ENCODE measurements at regions not wholly inside any gene's neighbourhood (a gene's known extent, or its start where the extent isn't known, plus 50 kb on each side); places are given as distances from the start of the nearest gene placed in this dataset.
A peak's percentile ranks its signal among the peaks of the same experiment; 100 is the strongest.

DNA sequence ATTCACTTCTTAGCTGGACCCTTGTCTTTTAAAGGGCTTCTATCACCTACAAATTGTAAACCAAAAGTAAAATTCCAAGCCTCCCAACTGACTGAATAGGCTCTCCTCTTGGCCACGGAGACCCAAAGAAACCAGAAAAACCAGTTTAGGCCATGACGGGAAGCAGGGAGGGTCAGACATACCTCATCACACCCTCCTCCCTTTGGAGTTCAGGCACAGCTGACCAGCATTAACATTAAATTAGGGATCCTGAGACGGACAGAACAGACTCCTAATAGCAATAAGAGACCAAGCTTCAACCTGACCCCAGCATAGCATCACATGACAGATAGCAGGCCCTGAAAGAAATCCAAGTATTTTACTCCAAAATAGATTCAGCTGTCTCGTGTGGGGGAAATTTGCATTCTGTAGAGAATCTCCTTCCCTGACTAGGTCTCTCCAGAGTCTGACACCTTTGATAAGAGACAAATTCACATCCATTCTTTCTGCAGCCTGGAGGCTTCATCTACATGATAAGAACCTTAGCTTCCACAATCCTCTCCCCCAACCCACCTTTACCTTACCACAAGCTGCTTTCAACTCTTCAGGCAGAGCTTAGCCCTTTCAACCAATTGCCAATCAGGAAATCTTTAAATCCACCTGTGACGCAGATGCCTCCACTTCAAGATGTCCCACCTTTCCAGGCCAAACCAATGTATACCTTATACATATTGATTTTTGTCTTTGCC lies 177.1 kb upstream of the RAB4A start:
- TF ChIP-seq, protein P1, sequence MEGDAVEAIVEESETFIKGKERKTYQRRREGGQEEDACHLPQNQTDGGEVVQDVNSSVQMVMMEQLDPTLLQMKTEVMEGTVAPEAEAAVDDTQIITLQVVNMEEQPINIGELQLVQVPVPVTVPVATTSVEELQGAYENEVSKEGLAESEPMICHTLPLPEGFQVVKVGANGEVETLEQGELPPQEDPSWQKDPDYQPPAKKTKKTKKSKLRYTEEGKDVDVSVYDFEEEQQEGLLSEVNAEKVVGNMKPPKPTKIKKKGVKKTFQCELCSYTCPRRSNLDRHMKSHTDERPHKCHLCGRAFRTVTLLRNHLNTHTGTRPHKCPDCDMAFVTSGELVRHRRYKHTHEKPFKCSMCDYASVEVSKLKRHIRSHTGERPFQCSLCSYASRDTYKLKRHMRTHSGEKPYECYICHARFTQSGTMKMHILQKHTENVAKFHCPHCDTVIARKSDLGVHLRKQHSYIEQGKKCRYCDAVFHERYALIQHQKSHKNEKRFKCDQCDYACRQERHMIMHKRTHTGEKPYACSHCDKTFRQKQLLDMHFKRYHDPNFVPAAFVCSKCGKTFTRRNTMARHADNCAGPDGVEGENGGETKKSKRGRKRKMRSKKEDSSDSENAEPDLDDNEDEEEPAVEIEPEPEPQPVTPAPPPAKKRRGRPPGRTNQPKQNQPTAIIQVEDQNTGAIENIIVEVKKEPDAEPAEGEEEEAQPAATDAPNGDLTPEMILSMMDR (IDR thresholded peaks at IDR 0.05): no peak
- TF ChIP-seq POLR2A (IDR thresholded peaks at IDR 0.05): no peak
- TF ChIP-seq POLR2AphosphoS5 (IDR thresholded peaks at IDR 0.05): peak in 1 of 3 donors; percentile 76
